ENCODE measurements at regions not wholly inside any gene's neighbourhood (a gene's known extent, or its start where the extent isn't known, plus 50 kb on each side); places are given as distances from the start of the nearest gene placed in this dataset.

DNA sequence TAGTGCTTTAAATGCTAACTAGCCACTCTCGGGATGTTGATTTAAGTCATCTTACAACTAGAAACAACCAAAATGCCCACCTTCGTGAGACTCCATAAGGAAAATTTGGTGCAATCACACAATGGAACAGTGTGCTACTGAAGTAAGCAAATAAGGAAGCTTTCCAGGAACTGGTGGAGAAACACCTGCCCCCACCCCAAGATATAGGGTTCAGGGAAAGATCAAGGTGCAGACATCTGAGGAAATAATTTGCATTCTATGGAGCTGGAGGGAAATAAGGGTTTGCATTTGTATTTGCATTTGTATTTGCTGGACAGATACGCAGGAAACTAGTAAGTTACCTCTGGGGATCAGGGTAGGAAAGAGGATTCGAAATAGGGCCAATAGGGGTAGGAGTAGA is 90.9 kb downstream of the ACAA2 start:
- TF ChIP-seq, protein P1, sequence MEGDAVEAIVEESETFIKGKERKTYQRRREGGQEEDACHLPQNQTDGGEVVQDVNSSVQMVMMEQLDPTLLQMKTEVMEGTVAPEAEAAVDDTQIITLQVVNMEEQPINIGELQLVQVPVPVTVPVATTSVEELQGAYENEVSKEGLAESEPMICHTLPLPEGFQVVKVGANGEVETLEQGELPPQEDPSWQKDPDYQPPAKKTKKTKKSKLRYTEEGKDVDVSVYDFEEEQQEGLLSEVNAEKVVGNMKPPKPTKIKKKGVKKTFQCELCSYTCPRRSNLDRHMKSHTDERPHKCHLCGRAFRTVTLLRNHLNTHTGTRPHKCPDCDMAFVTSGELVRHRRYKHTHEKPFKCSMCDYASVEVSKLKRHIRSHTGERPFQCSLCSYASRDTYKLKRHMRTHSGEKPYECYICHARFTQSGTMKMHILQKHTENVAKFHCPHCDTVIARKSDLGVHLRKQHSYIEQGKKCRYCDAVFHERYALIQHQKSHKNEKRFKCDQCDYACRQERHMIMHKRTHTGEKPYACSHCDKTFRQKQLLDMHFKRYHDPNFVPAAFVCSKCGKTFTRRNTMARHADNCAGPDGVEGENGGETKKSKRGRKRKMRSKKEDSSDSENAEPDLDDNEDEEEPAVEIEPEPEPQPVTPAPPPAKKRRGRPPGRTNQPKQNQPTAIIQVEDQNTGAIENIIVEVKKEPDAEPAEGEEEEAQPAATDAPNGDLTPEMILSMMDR (IDR thresholded peaks at IDR 0.05) = no peak
- no peak for TF ChIP-seq POLR2A (IDR thresholded peaks at IDR 0.05)
- no peak for TF ChIP-seq EP300 (IDR thresholded peaks at IDR 0.05)

All from ovary (tissue), 3 donors.